ENCODE measurements at regions not wholly inside any gene's neighbourhood (a gene's known extent, or its start where the extent isn't known, plus 50 kb on each side); places are given as distances from the start of the nearest gene placed in this dataset.

- TF ChIP-seq EP300 (IDR thresholded peaks at IDR 0.05; ENCODE audit: borderline replicate concordance in 1 of 2, low read depth in 2 of 2, low read length in 2 of 2): no peak
- TF ChIP-seq CHD1 (IDR thresholded peaks at IDR 0.05; ENCODE audit: low read depth, low read length): no peak
- no peak for TF ChIP-seq SIX5 (IDR thresholded peaks at IDR 0.05; ENCODE audit: low read depth, low read length)
- TF ChIP-seq TCF12 (IDR thresholded peaks at IDR 0.05; ENCODE audit: low read depth, low read length): no peak
- TF ChIP-seq RBBP5 (IDR thresholded peaks at IDR 0.05; ENCODE audit: borderline replicate concordance, low read depth, low read length): no peak
Measured at GRCh38 chr13:31427151-31428100, 227.7 kb downstream of the B3GLCT start (continued).
